IPS-20b (cell line): ENCODE measurements at regions not wholly inside any gene's neighbourhood (a gene's known extent, or its start where the extent isn't known, plus 50 kb on each side); places are given as distances from the start of the nearest gene placed in this dataset.

Experiments used
- H3K27ac ChIP-seq: one replicate; pipeline ENCODE4 v1.5.1; 2013; ENCODE audit warnings: low read length
- H3K27me3 ChIP-seq: 2 replicates; pipeline ENCODE4 v1.6.1; 2013; ENCODE audit warnings: mild to moderate bottlenecking, low read length, inconsistent platforms; ENCODE audit not compliant: insufficient read depth
- H3K36me3 ChIP-seq: 2 replicates; pipeline ENCODE4 v1.6.1; 2013; ENCODE audit warnings: low read depth, mild to moderate bottlenecking, inconsistent platforms, low read length, moderate library complexity; ENCODE audit not compliant: insufficient read depth
- H3K4me1 ChIP-seq: 2 replicates; pipeline ENCODE4 v1.6.1; 2013; ENCODE audit warnings: mild to moderate bottlenecking, control low read depth, inconsistent platforms, low read length, moderate library complexity; ENCODE audit not compliant: insufficient read depth
- H3K4me3 ChIP-seq: 2 replicates; pipeline ENCODE4 v1.5.1; 2013; ENCODE audit warnings: mild to moderate bottlenecking, low read length, inconsistent platforms
- H3K9ac ChIP-seq: 2 replicates; pipeline ENCODE4 v1.6.1; 2013; ENCODE audit warnings: low read depth, mild to moderate bottlenecking, inconsistent platforms, low read length, moderate library complexity
- H3K9me3 ChIP-seq: 2 replicates; pipeline ENCODE4 v1.6.1; 2013; ENCODE audit warnings: mild to moderate bottlenecking, low read depth, low read length, inconsistent platforms; ENCODE audit not compliant: insufficient read depth

DNA sequence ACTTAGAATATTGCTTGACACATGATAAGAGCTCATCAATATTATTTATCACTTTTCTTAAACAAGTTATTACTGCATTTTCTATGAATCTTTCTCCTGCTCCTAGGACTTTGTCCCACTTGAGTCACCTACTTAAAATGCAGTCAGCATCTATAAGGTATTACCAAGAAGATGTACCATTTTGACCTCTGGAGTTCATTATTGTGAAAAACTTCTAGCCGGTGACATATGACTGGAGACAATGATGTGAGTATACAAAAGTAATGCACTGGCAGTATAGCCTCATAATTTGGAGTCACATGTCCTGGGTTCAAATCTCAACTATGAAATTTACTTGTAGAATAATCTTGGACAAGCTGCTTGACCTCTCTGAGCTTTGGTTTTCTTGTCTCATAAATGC lies 278.5 kb downstream of the PLPP3 start:
- Histone ChIP-seq H3K36me3 (no peaks in the 10 kb centered on the region), H3K27me3 (no peaks in the 10 kb centered on the region), H3K9ac (no peak overlapping the region), H3K4me1 (no peaks in the 10 kb centered on the region), H3K27ac (no peak overlapping the region), H3K9me3 (no peaks in the 10 kb centered on the region), H3K4me3 (no peak overlapping the region)

GRCh38 chr1:56298866-56299265 lies 280.5 kb downstream of the PLPP3 start:
- H3K4me3 ChIP-seq, result no peak overlapping the region
- H3K9ac ChIP-seq, result no peak overlapping the region
- no peaks in the 10 kb centered on the region for H3K9me3 ChIP-seq
- no peaks in the 10 kb centered on the region for H3K36me3 ChIP-seq
- H3K27ac ChIP-seq, result no peak overlapping the region
- no peaks in the 10 kb centered on the region for H3K27me3 ChIP-seq
- H3K4me1 ChIP-seq, result no peaks in the 10 kb centered on the region

- no peaks in the 10 kb centered on the region for H3K27me3 ChIP-seq
- no peak overlapping the region for H3K27ac ChIP-seq
- no peak overlapping the region for H3K9ac ChIP-seq
- no peaks in the 10 kb centered on the region for H3K9me3 ChIP-seq
- H3K36me3 ChIP-seq, result no peaks in the 10 kb centered on the region
- H3K4me1 ChIP-seq, result no peaks in the 10 kb centered on the region
- H3K4me3 ChIP-seq, result no peak overlapping the region
Measured at GRCh38 chr1:56297904-56298303, 281.5 kb downstream of the PLPP3 start.

GRCh38 chr1:56297208-56297607 lies 282.2 kb downstream of the PLPP3 start:
- Histone ChIP-seq H3K9me3 (no peaks in the 10 kb centered on the region), H3K9ac (no peak overlapping the region), H3K4me1 (no peaks in the 10 kb centered on the region), H3K4me3 (no peak overlapping the region), H3K27me3 (no peaks in the 10 kb centered on the region), H3K27ac (no peak overlapping the region), H3K36me3 (no peaks in the 10 kb centered on the region)

- no peak overlapping the region for H3K4me3 ChIP-seq
- no peaks in the 10 kb centered on the region for H3K9me3 ChIP-seq
- no peaks in the 10 kb centered on the region for H3K27me3 ChIP-seq
- H3K9ac ChIP-seq, result no peak overlapping the region
- H3K36me3 ChIP-seq, result no peaks in the 10 kb centered on the region
- H3K4me1 ChIP-seq, result no peaks in the 10 kb centered on the region; the same call in 1 of the 2 replicates
- H3K27ac ChIP-seq, result no peak overlapping the region
Measured at GRCh38 chr1:56295949-56296929, 283.1 kb downstream of the PLPP3 start.

- no peak overlapping the region for H3K9ac ChIP-seq
- H3K27ac ChIP-seq, result no peak overlapping the region
- H3K27me3 ChIP-seq, result no peaks in the 10 kb centered on the region
- H3K9me3 ChIP-seq, result no peaks in the 10 kb centered on the region
- H3K36me3 ChIP-seq, result no peaks in the 10 kb centered on the region
- H3K4me1 ChIP-seq, result peaks cover 4% of the 10 kb centered on the region; the same call in 1 of the 2 replicates
- H3K4me3 ChIP-seq, result no peak overlapping the region
Measured at GRCh38 chr1:56291374-56291919, 287.9 kb downstream of the PLPP3 start.

- H3K36me3 ChIP-seq, result no peaks in the 10 kb centered on the region
- H3K4me3 ChIP-seq, result no peak overlapping the region
- peaks cover 4% of the 10 kb centered on the region; the same call in 1 of the 2 replicates for H3K4me1 ChIP-seq
- no peaks in the 10 kb centered on the region for H3K9me3 ChIP-seq
- H3K27ac ChIP-seq, result no peak overlapping the region
- no peak overlapping the region for H3K9ac ChIP-seq
- H3K27me3 ChIP-seq, result no peaks in the 10 kb centered on the region
Measured at GRCh38 chr1:56289260-56289659, 290.1 kb downstream of the PLPP3 start.

- no peaks in the 10 kb centered on the region for H3K9me3 ChIP-seq
- no peak overlapping the region for H3K27ac ChIP-seq
- H3K27me3 ChIP-seq, result no peaks in the 10 kb centered on the region
- no peak overlapping the region for H3K9ac ChIP-seq
- H3K4me1 ChIP-seq, result peaks cover 4% of the 10 kb centered on the region; the same call in 1 of the 2 replicates
- H3K4me3 ChIP-seq, result no peak overlapping the region
- H3K36me3 ChIP-seq, result no peaks in the 10 kb centered on the region
Measured at GRCh38 chr1:56287721-56288120, 291.6 kb downstream of the PLPP3 start.

GRCh38 chr1:56286956-56287355 lies 292.4 kb downstream of the PLPP3 start:
- H3K27me3 ChIP-seq, result no peaks in the 10 kb centered on the region
- no peaks in the 10 kb centered on the region for H3K9me3 ChIP-seq
- H3K9ac ChIP-seq, result no peak overlapping the region
- H3K4me3 ChIP-seq, result no peak overlapping the region
- H3K27ac ChIP-seq, result no peak overlapping the region
- H3K36me3 ChIP-seq, result no peaks in the 10 kb centered on the region
- peaks cover 4% of the 10 kb centered on the region; the same call in 1 of the 2 replicates for H3K4me1 ChIP-seq

- Histone ChIP-seq H3K4me1 (peaks cover 4% of the 10 kb centered on the region; the same call in 1 of the 2 replicates), H3K27me3 (no peaks in the 10 kb centered on the region), H3K4me3 (no peak overlapping the region), H3K9ac (no peak overlapping the region), H3K9me3 (no peaks in the 10 kb centered on the region), H3K27ac (no peak overlapping the region), H3K36me3 (no peaks in the 10 kb centered on the region)
Measured at GRCh38 chr1:56286506-56286905, 292.9 kb downstream of the PLPP3 start.

DNA sequence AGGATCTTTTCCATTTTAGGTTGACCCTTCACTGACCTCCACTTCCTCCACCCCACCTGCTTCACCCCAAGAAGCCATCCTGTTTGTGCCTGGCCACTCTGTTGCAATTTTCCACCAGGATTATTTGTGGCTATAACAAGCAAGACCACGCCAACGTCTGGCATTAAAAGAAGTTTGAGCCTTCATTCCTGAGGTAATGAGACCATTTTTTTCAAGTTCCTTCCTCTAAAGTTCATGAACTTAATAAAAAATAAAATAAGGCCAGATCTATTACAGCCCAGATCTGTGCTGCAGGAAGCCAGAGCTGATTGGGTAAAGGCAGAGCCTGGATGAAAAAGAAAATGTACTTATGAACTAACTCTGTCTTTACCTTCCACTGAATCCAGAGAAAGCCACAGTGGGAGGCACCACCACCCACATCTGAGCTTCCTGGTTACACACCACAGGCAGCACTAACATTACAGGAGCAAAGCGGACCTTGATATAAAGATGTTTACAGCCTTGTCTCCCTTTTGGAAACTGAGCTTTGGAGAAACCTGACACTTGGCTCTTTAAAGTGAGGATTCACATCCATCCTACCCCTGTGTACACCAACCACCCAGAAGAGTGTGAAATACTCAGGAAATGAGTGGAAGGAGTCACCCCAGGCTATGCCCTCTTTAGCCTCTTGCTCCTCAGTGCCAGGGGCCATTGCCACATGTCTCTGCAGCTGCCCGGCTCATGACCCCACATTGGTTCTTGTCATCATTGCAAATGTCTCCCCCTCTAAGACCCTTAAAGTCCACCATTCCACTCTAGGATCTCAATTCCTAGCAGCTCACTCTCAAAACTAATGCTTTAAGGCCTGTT lies 293.6 kb downstream of the PLPP3 start:
- Histone ChIP-seq H3K27me3 (no peaks in the 10 kb centered on the region), H3K27ac (no peak overlapping the region)

More for the DNA sequence above, 293.6 kb downstream of the PLPP3 start:
- Histone ChIP-seq H3K36me3 (no peaks in the 10 kb centered on the region), H3K9ac (no peak overlapping the region), H3K9me3 (no peaks in the 10 kb centered on the region), H3K4me3 (no peak overlapping the region), H3K4me1 (peaks cover 3% of the 10 kb centered on the region; the same call in 1 of the 2 replicates)
